ENCODE measurements at regions not wholly inside any gene's neighbourhood (a gene's known extent, or its start where the extent isn't known, plus 50 kb on each side); places are given as distances from the start of the nearest gene placed in this dataset.

- no peak overlapping the region for H3K27ac ChIP-seq (replicated peaks)
- intact Hi-C loops (cut with micrococcal nuclease) = no loop called here
- TF ChIP-seq CTCF (IDR thresholded peaks at IDR 0.05; ENCODE audit: borderline replicate concordance) = no peak
- DNase-seq = no peak
- no peaks in the 10 kb centered on the region for H3K9me3 ChIP-seq (replicated peaks)
- H3K4me3 ChIP-seq = no peak overlapping the region
- no peaks in the 10 kb centered on the region for H3K36me3 ChIP-seq
- no peaks in the 10 kb centered on the region for H3K4me1 ChIP-seq
- no peaks in the 10 kb centered on the region for H3K27me3 ChIP-seq (ENCODE audit: low read depth)
Measured at GRCh38 chr1:98420376-98421084, 241.0 kb upstream of the SNX7 start.

- TF ChIP-seq CTCF (IDR thresholded peaks at IDR 0.05; ENCODE audit: borderline replicate concordance) = no peak
- intact Hi-C loops (cut with micrococcal nuclease) = no loop called here
- DNase-seq = no peak
- no peaks in the 10 kb centered on the region for H3K4me1 ChIP-seq
- no peaks in the 10 kb centered on the region for H3K27me3 ChIP-seq (ENCODE audit: low read depth)
- H3K36me3 ChIP-seq = no peaks in the 10 kb centered on the region
- H3K9me3 ChIP-seq (replicated peaks) = peaks cover 2% of the 10 kb centered on the region
- H3K27ac ChIP-seq (replicated peaks) = no peak overlapping the region
- H3K4me3 ChIP-seq = no peak overlapping the region
Measured at GRCh38 chr1:98417820-98418219, 243.7 kb upstream of the SNX7 start.

GRCh38 chr1:98410082-98410481 is 251.4 kb upstream of the SNX7 start:
- H3K4me1 ChIP-seq = no peaks in the 10 kb centered on the region
- H3K9me3 ChIP-seq (replicated peaks) = peaks cover 14% of the 10 kb centered on the region
- H3K4me3 ChIP-seq = no peak overlapping the region
- no peak for DNase-seq
- H3K36me3 ChIP-seq = no peaks in the 10 kb centered on the region
- no peak overlapping the region for H3K27ac ChIP-seq (replicated peaks)
- intact Hi-C loops (cut with micrococcal nuclease) = no loop called here
- TF ChIP-seq CTCF (IDR thresholded peaks at IDR 0.05; ENCODE audit: borderline replicate concordance) = no peak
- H3K27me3 ChIP-seq (ENCODE audit: low read depth) = no peaks in the 10 kb centered on the region

GRCh38 chr1:98406352-98407088 is 255.0 kb upstream of the SNX7 start:
- no peak for DNase-seq
- H3K9me3 ChIP-seq (replicated peaks) = no peaks in the 10 kb centered on the region
- H3K27ac ChIP-seq (replicated peaks) = no peak overlapping the region
- no peak overlapping the region for H3K4me3 ChIP-seq
- H3K36me3 ChIP-seq = no peaks in the 10 kb centered on the region
- H3K27me3 ChIP-seq (ENCODE audit: low read depth) = no peaks in the 10 kb centered on the region
- TF ChIP-seq CTCF (IDR thresholded peaks at IDR 0.05; ENCODE audit: borderline replicate concordance) = no peak
- intact Hi-C loops (cut with micrococcal nuclease) = no loop called here
- no peaks in the 10 kb centered on the region for H3K4me1 ChIP-seq

- no peak for TF ChIP-seq CTCF (IDR thresholded peaks at IDR 0.05; ENCODE audit: borderline replicate concordance)
- no peaks in the 10 kb centered on the region for H3K27me3 ChIP-seq (ENCODE audit: low read depth)
- H3K36me3 ChIP-seq = no peaks in the 10 kb centered on the region
- no peak for DNase-seq
- H3K27ac ChIP-seq (replicated peaks) = no peak overlapping the region
- H3K4me1 ChIP-seq = no peaks in the 10 kb centered on the region
- H3K9me3 ChIP-seq (replicated peaks) = no peaks in the 10 kb centered on the region
- intact Hi-C loops (cut with micrococcal nuclease) = no loop called here
- H3K4me3 ChIP-seq = no peak overlapping the region
Measured at GRCh38 chr1:98405581-98406074, 255.9 kb upstream of the SNX7 start.

Measured in left ventricle myocardium inferior (tissue), 1 donor.